GM18520 (cell line): ENCODE measurements at regions not wholly inside any gene's neighbourhood (a gene's known extent, or its start where the extent isn't known, plus 50 kb on each side); places are given as distances from the start of the nearest gene placed in this dataset.

Experiments
- ATAC-seq: cut with Tn5 transposase; IDR thresholded peaks from one replicate; pipeline ENCODE4 v1.9.1; 2021; ENCODE audit not compliant: unreplicated experiment

- ATAC-seq = no peak
These were observed 93.2 kb upstream of the ATP8A1 start for GRCh38 chr4:42750091-42750490.

DNA sequence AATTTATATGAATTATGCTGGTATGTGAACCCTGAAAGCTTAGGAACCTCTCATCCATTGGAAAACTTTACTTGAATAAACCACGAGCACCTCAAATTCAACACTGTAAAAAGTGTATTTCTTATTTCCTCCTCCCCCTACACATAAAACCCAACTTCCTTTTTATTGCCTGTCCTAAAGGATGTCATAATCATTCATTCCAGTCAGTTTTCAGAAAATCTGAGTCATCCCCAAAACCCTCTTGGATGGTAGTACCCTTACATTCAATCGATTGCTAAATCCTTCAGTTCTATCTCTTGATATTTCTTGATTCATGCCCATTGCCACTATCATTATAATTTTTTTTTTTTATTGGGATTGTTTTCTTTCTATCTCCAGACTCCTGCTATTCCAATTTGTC is 91.1 kb upstream of the ATP8A1 start:
- no peak for ATAC-seq

- ATAC-seq = no peak
These were observed 79.8 kb upstream of the ATP8A1 start for GRCh38 chr4:42736527-42737195.

GRCh38 chr4:42733380-42733779 is 76.5 kb upstream of the ATP8A1 start:
- ATAC-seq = no peak

DNA sequence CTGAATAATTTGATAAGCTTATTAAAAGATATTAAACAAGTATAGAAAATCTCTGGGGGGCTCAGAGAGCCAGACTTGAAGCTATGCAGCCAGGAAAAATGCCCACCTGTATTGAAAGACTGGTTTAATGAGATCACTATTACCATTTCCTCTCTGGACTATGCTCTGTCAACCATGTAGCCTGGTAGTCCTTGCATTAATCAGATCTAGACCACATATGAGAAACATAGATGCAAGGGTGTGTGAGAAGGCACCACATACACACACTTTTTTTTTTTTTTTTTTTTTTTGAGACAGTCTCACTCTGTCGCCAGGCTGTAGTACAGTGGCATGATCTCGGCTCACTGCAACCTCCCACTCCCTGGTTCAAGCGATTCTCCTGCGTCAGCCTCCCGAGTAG is 75.9 kb upstream of the ATP8A1 start:
- no peak for ATAC-seq

DNA sequence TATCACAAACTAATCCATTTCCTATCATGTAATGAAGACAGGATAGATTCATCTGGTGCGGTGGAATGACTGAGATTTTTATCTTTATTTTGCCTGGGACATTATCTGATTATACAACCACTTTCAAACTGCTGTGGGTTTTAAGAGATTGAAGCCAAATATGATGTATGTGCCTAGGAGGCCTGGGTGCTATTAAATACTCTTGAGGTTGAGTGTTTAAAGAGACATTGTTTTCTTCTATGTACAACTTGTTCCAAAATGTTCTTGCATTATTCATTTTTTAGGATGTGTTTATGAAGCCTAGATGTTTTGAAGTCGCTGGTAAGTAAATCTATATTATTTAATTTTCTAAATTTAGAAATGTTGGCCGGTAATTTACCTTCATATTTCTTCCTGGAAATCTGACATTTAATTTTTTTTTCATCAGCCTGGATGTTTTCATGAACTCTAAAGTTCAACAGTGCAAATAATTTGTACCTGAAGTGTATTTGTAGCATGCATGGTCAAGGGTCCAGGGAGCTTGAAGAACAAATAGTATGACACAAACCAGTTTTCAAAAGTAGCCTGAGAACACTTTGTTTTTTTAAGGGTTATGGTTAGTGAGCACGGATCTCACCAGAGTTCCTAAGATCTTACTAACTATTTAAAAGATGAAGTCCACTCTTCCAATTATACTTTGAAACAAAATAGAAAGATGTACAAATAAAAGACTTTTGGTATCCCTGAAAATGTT is 72.8 kb upstream of the ATP8A1 start:
- ATAC-seq = no peak

- no peak for ATAC-seq
These were observed 67.5 kb upstream of the ATP8A1 start for GRCh38 chr4:42724451-42724850.

DNA sequence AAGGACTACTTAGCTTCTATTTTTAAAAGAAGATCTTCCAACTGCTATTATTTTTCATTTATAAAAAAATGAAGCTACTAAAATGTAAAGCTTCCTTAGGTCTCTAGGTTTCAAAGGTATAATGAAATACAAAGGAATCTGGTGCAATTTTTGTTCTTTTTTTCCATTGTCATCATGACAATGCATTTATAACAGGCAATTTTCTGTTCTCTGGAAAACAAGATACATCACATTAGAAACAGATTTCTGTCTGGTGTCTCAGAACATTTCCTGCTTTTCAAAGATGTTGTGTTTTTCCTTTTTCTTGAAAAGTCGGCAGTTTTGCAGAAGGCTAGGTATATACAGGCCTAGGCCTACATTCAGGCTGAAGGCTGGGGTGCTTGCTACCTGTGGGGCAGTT is 63.6 kb upstream of the ATP8A1 start:
- no peak for ATAC-seq

- ATAC-seq = no peak
These were observed 62.4 kb upstream of the ATP8A1 start for GRCh38 chr4:42719257-42719656.

- no peak for ATAC-seq
These were observed 61.4 kb upstream of the ATP8A1 start for GRCh38 chr4:42718336-42718735.

GRCh38 chr4:42716996-42717395 is 60.1 kb upstream of the ATP8A1 start:
- ATAC-seq = no peak

- ATAC-seq = no peak
These were observed 59.0 kb upstream of the ATP8A1 start for GRCh38 chr4:42715807-42716482.

- no peak for ATAC-seq
These were observed 56.5 kb upstream of the ATP8A1 start for GRCh38 chr4:42713391-42713790.

GRCh38 chr4:42712854-42713253 is 55.9 kb upstream of the ATP8A1 start:
- no peak for ATAC-seq

DNA sequence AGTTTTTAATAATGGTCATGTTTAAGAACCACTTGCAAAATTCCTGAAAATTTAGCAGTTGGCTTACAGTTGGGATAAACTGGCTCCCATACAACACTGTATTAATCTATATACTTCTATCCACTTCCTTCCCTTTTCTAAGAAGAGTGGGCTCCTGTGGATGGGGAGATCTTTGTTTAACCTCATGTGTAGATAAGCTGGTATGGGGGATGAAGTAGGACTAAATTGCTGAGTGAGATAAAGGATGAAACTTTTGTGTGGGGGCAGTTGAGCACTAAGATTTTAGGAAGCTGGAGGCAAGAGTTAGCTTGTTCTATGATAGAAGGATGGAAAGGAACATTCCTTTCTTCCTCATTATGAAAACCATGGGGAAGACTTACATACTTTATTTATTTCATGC is 54.6 kb upstream of the ATP8A1 start:
- ATAC-seq = no peak

- no peak for ATAC-seq
These were observed 53.9 kb upstream of the ATP8A1 start for GRCh38 chr4:42710761-42711160.

DNA sequence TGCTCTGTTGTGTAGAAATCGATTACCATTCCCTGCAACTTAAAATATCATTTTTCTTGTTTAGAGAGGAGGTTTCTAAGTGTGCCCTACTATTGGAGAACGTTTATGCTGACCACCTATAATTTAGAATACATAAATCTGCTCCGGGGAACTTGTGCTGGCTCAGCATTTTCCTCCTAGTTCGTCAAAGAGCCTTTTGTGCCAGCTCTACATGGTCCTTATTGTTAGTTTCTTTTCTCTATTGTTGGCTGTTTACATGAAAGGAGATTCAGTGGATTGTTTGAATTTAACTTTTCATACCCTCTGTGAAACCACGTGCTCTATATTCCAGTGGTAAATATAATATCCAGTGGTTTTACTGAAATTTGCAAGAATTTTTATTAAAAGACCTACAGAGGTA is 53.4 kb upstream of the ATP8A1 start:
- ATAC-seq = no peak

DNA sequence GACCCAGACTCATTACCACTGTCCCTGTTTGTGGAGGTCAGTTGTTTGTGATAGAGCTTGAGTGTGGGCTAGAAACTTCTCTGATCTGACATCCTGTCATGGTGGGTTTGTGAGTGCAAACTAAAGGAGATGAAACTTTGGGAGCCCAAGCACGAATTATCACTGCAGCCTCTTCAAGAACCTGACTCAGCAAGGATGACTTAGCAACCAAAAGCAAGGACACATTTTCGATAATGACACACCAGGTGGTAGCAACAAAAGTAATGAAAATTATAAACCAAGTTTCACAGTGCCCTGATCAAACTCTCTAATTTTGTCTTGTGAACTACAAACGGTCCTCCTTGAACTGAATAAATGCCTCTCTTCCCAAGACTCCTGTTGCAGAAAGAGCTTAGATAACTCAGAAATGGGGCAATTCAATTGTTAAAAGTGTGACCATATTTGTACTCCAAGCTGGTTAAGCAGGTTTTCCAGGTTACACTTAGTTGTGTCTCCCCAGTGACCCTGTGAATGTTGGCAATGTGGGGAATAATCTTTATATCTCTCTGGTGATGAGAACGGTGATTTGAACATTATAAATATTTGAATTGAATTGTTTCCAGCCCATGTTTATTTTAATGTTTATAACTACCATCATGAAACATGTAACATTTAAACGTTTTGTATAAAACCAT is 52.6 kb upstream of the ATP8A1 start:
- no peak for ATAC-seq

- no peak for ATAC-seq
These were observed 51.7 kb upstream of the ATP8A1 start for GRCh38 chr4:42708625-42709024.
